ENCODE measurements at regions not wholly inside any gene's neighbourhood (a gene's known extent, or its start where the extent isn't known, plus 50 kb on each side); places are given as distances from the start of the nearest gene placed in this dataset.

GRCh38 chr21:31530897-31531705 lies 128.4 kb upstream of the SOD1 start:
- Mint-ChIP-seq H3K9me3 (ENCODE audit: low read depth) (no peaks in the 10 kb centered on the region), H3K27ac (ENCODE audit: unreplicated experiment) (no peak overlapping the region), H3K36me3 (ENCODE audit: low read depth) (no peaks in the 10 kb centered on the region), H3K27me3 (ENCODE audit: low read depth) (no peaks in the 10 kb centered on the region), H3K4me1 (ENCODE audit: low read depth) (peaks cover 16% of the 10 kb centered on the region), H3K4me3 (ENCODE audit: unreplicated experiment) (no peak overlapping the region)
- no peak for DNase-seq (ENCODE audit: low spot score)
- TF ChIP-seq CTCF (IDR thresholded peaks at IDR 0.05): no peak

GRCh38 chr21:31530364-31530763 lies 129.1 kb upstream of the SOD1 start:
- no peaks in the 10 kb centered on the region for H3K9me3 Mint-ChIP-seq (ENCODE audit: low read depth)
- no peak overlapping the region for H3K27ac Mint-ChIP-seq (ENCODE audit: unreplicated experiment)
- no peak for TF ChIP-seq CTCF (IDR thresholded peaks at IDR 0.05)
- no peak for DNase-seq (ENCODE audit: low spot score)
- peaks cover 19% of the 10 kb centered on the region for H3K4me1 Mint-ChIP-seq (ENCODE audit: low read depth)
- no peaks in the 10 kb centered on the region for H3K27me3 Mint-ChIP-seq (ENCODE audit: low read depth)
- no peaks in the 10 kb centered on the region for H3K36me3 Mint-ChIP-seq (ENCODE audit: low read depth)
- no peak overlapping the region for H3K4me3 Mint-ChIP-seq (ENCODE audit: unreplicated experiment)

DNA sequence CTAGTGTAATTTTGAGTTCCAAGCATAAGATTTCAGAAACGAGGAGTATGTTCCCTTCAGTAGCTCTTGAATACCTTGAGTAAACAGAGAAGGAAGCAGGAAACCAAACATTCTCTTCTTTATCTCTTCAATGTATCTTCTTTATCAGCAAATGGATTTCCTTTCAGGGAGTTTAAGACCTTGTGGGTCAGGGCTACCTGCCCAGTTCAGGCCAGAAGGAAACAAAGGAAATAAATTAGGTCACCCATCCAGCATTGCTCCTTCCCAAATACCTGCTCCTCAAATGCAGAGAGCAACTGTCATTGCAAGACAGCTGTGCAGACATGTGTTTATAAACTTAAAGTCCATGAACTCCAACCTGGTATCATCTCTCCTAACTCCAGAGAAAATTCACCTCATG lies 130.1 kb upstream of the SOD1 start:
- no peak for TF ChIP-seq CTCF (IDR thresholded peaks at IDR 0.05)
- H3K4me3 Mint-ChIP-seq (ENCODE audit: unreplicated experiment): no peak overlapping the region
- DNase-seq (ENCODE audit: low spot score): no peak
- no peak overlapping the region for H3K27ac Mint-ChIP-seq (ENCODE audit: unreplicated experiment)
- H3K4me1 Mint-ChIP-seq (ENCODE audit: low read depth): peaks cover 19% of the 10 kb centered on the region
- H3K36me3 Mint-ChIP-seq (ENCODE audit: low read depth): no peaks in the 10 kb centered on the region
- H3K27me3 Mint-ChIP-seq (ENCODE audit: low read depth): no peaks in the 10 kb centered on the region
- no peaks in the 10 kb centered on the region for H3K9me3 Mint-ChIP-seq (ENCODE audit: low read depth)

- Mint-ChIP-seq H3K9me3 (ENCODE audit: low read depth) (no peaks in the 10 kb centered on the region), H3K4me3 (ENCODE audit: unreplicated experiment) (no peak overlapping the region), H3K4me1 (ENCODE audit: low read depth) (peaks cover 14% of the 10 kb centered on the region), H3K27me3 (ENCODE audit: low read depth) (no peaks in the 10 kb centered on the region), H3K27ac (ENCODE audit: unreplicated experiment) (no peak overlapping the region), H3K36me3 (ENCODE audit: low read depth) (no peaks in the 10 kb centered on the region)
- DNase-seq (ENCODE audit: low spot score): no peak
- no peak for TF ChIP-seq CTCF (IDR thresholded peaks at IDR 0.05)
These were observed 133.5 kb upstream of the SOD1 start for GRCh38 chr21:31526040-31526439.

- Mint-ChIP-seq H3K27me3 (ENCODE audit: low read depth) (no peaks in the 10 kb centered on the region), H3K36me3 (ENCODE audit: low read depth) (no peaks in the 10 kb centered on the region), H3K27ac (ENCODE audit: unreplicated experiment) (no peak overlapping the region), H3K9me3 (ENCODE audit: low read depth) (no peaks in the 10 kb centered on the region), H3K4me3 (ENCODE audit: unreplicated experiment) (no peak overlapping the region), H3K4me1 (ENCODE audit: low read depth) (peaks cover 19% of the 10 kb centered on the region)
- DNase-seq (ENCODE audit: low spot score): no peak
- no peak for TF ChIP-seq CTCF (IDR thresholded peaks at IDR 0.05)
These were observed 135.4 kb upstream of the SOD1 start for GRCh38 chr21:31524140-31524539.

All from chondrocyte (in vitro differentiated cells).